Right lobe of liver (tissue), 6 donors: ENCODE measurements at regions not wholly inside any gene's neighbourhood (a gene's known extent, or its start where the extent isn't known, plus 50 kb on each side); places are given as distances from the start of the nearest gene placed in this dataset.
"Not testable (repeated sequence)": the region's sequence is repeated elsewhere in the genome, so short reads cannot be mapped to it uniquely, and the experiment has no call there.

Experiments
- ATAC-seq, 4 donors: fragments of 200-7000 bp; cut with Tn5 transposase; one replicate each; pipeline ENCODE4 v1.9.1; 2020; ENCODE audit warnings: mild to moderate bottlenecking in 4 of 4, moderate library complexity in 4 of 4
- DNase-seq, 3 donors: peaks; one replicate each; pipeline ENCODE4 v3.0.0-alpha.2; 2020
- H3K27ac ChIP-seq, 3 donors: fragments of 200-600 bp; one replicate each; pipeline ENCODE4 v1.8.0; 2022
- H3K27me3 ChIP-seq, 2 donors: fragments of 200-600 bp; one replicate each; pipeline ENCODE4 v1.8.0; 2022
- H3K36me3 ChIP-seq, 4 donors: fragments of 200-600 bp; sonication (generic) in 1 of 4; one replicate each; pipeline versions ENCODE4 v1.5.1 to v1.8.0; 2017 to 2022; ENCODE audit warnings: control low read depth in 1 of 4
- H3K4me1 ChIP-seq, 4 donors: fragments of 200-600 bp; sonication (generic) in 1 of 4; one replicate each; pipeline versions ENCODE4 v1.5.1 to v1.8.0; 2017 to 2022; ENCODE audit warnings: control low read depth in 1 of 4
- H3K4me3 ChIP-seq, 3 donors: fragments of 200-600 bp; one replicate each; pipeline ENCODE4 v1.8.0; 2022
- H3K9me3 ChIP-seq, 4 donors: fragments of 200-600 bp; sonication (generic) in 1 of 4; one replicate each; pipeline versions ENCODE4 v1.5.1 to v1.8.0; 2017 to 2022; ENCODE audit warnings: control low read depth in 1 of 4
- POLR2A ChIP-seq: fragments of 450-650 bp; IDR thresholded peaks from one replicate; pipeline ENCODE4 v1.6.1; 2017; ENCODE audit warnings: antibody characterized with exemption, mild to moderate bottlenecking
- WGBS: methylation state at CpG from one replicate; pipeline ENCODE4 v1.1.6; 2018; ENCODE audit warnings: low coverage, low lambda C conversion rate; ENCODE audit not compliant: insufficient coverage; ENCODE audit errors: missing lambda C conversion rate; 5-methylcytosine and 5-hydroxymethylcytosine counted together
- intact Hi-C, 2 donors: fragments of 100-400 bp; cut with DNase I; formaldehyde crosslinking; loops; one replicate each; pipeline versions ENCODE4 v1.11.2 to v1.14.1; 2022
- TF ChIP-seq, protein P1 (sequence below), 4 donors: fragments of 200-600 bp in 3 of 4; fragments of 450-650 bp in 1 of 4; IDR thresholded peaks; one replicate each; pipeline versions ENCODE4 v1.5.1 to v1.8.0; 2016 to 2022; ENCODE audit warnings: antibody characterized with exemption in 4 of 4, mild to moderate bottlenecking in 2 of 4
- donor health status: DM: no; HTN: yes; CAD: no.
- donor health status: DM: no; HTN: no; CAD: no.
- donor health status: DM: no; HTN: no; CAD: no.
- donor health status: DM: no; HTN: yes; CAD: no.
- donor health status: DM: no; HTN: yes; CAD: no.

GRCh38 chr6:2597991-2598390 is 152.7 kb downstream of the MYLK4 start:
- intact Hi-C loops = no loop called here
- 61% methylated on average over 4 of the region's 4 CpGs for WGBS
- Histone ChIP-seq H3K27me3 (no peaks in the 10 kb centered on the region), H3K36me3 (no peaks in the 10 kb centered on the region), H3K4me1 (no peaks in the 10 kb centered on the region), H3K9me3 (no peaks in the 10 kb centered on the region), H3K27ac (no peak overlapping the region), H3K4me3 (no peak overlapping the region)
- DNase-seq (no peak), ATAC-seq (no peak)
- TF ChIP-seq, protein P1, sequence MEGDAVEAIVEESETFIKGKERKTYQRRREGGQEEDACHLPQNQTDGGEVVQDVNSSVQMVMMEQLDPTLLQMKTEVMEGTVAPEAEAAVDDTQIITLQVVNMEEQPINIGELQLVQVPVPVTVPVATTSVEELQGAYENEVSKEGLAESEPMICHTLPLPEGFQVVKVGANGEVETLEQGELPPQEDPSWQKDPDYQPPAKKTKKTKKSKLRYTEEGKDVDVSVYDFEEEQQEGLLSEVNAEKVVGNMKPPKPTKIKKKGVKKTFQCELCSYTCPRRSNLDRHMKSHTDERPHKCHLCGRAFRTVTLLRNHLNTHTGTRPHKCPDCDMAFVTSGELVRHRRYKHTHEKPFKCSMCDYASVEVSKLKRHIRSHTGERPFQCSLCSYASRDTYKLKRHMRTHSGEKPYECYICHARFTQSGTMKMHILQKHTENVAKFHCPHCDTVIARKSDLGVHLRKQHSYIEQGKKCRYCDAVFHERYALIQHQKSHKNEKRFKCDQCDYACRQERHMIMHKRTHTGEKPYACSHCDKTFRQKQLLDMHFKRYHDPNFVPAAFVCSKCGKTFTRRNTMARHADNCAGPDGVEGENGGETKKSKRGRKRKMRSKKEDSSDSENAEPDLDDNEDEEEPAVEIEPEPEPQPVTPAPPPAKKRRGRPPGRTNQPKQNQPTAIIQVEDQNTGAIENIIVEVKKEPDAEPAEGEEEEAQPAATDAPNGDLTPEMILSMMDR (IDR thresholded peaks at IDR 0.05) = no peak
- no peak for TF ChIP-seq POLR2A

GRCh38 chr6:2597457-2597856 is 153.3 kb downstream of the MYLK4 start:
- H3K27ac ChIP-seq, H3K36me3 ChIP-seq, H3K9me3 ChIP-seq, H3K4me3 ChIP-seq, H3K27me3 ChIP-seq, DNase-seq, intact Hi-C loops, H3K4me1 ChIP-seq, ATAC-seq: not testable (repeated sequence)
- no CpG with 5 or more reads among the region's 2 CpGs for WGBS

GRCh38 chr6:2596222-2596621 is 154.5 kb downstream of the MYLK4 start:
- no peaks in the 10 kb centered on the region for H3K36me3 ChIP-seq
- no peaks in the 10 kb centered on the region for H3K4me1 ChIP-seq
- TF ChIP-seq POLR2A = no peak
- TF ChIP-seq, protein P1 (IDR thresholded peaks at IDR 0.05) = peak in 1 of 4 donors; percentile 12
- no peaks in the 10 kb centered on the region for H3K27me3 ChIP-seq
- no peaks in the 10 kb centered on the region for H3K9me3 ChIP-seq
- WGBS = no CpG with 5 or more reads among the region's 1 CpG
- DNase-seq (no peak), ATAC-seq (no peak)
- no peak overlapping the region for H3K27ac ChIP-seq
- intact Hi-C loops = no loop called here
- no peak overlapping the region for H3K4me3 ChIP-seq

GRCh38 chr6:2594868-2595267 is 155.9 kb downstream of the MYLK4 start:
- Histone ChIP-seq H3K27ac (no peak overlapping the region), H3K36me3 (no peaks in the 10 kb centered on the region), H3K27me3 (no peaks in the 10 kb centered on the region), H3K4me1 (no peaks in the 10 kb centered on the region), H3K9me3 (no peaks in the 10 kb centered on the region), H3K4me3 (no peak overlapping the region)
- no peak for TF ChIP-seq POLR2A
- TF ChIP-seq, protein P1 (IDR thresholded peaks at IDR 0.05) = no peak
- DNase-seq (no peak), ATAC-seq (no peak)
- 90% methylated on average over 2 of the region's 2 CpGs for WGBS
- intact Hi-C loops = no loop called here

- peak in 1 of 4 donors; percentile 14 for ATAC-seq
- no CpG with 5 or more reads among the region's 6 CpGs for WGBS
- Histone ChIP-seq H3K9me3 (no peaks in the 10 kb centered on the region), H3K27me3 (no peaks in the 10 kb centered on the region), H3K36me3 (no peaks in the 10 kb centered on the region), H3K27ac (no peak overlapping the region), H3K4me1 (no peaks in the 10 kb centered on the region), H3K4me3 (no peak overlapping the region)
- intact Hi-C loops = no loop called here
- TF ChIP-seq, protein P1 (IDR thresholded peaks at IDR 0.05) = no peak
- TF ChIP-seq POLR2A = no peak
- no peak for DNase-seq
These were observed 157.6 kb downstream of the MYLK4 start for GRCh38 chr6:2593167-2593566.
